PFSK-1 (cell line): ENCODE measurements at regions not wholly inside any gene's neighbourhood (a gene's known extent, or its start where the extent isn't known, plus 50 kb on each side); places are given as distances from the start of the nearest gene placed in this dataset.

ENCODE experiments used
- FOXP2 ChIP-seq: optimal IDR thresholded peaks from 2 replicates; pipeline ENCODE3; 2011; ENCODE audit warnings: borderline replicate concordance, control low read depth, inconsistent platforms; ENCODE audit not compliant: insufficient read depth; ENCODE audit errors: extremely low read length, extremely low read depth
- POLR2AphosphoS5 ChIP-seq: IDR thresholded peaks from 2 replicates; pipeline ENCODE4 v1.6.1; 2012; ENCODE audit warnings: low read depth, mild to moderate bottlenecking, control low read depth, low read length, moderate library complexity
- SIN3A ChIP-seq: IDR thresholded peaks from 2 replicates; pipeline ENCODE4 v1.6.1; 2012; ENCODE audit warnings: mild to moderate bottlenecking, low read length, moderate library complexity, borderline replicate concordance; ENCODE audit not compliant: insufficient read depth
- TAF1 ChIP-seq: IDR thresholded peaks from 2 replicates; pipeline ENCODE4 v1.6.1; 2012; ENCODE audit warnings: low read length, control low read depth, borderline replicate concordance; ENCODE audit not compliant: insufficient read depth
- TF ChIP-seq, protein P1 (sequence below), 2 experiments: IDR thresholded peaks; 2 replicates each; pipeline versions ENCODE4 v1.6.1 to v1.8.0; 2011 to 2012; ENCODE audit warnings: low read depth in 2 of 2, low read length in 2 of 2, control low read depth in 1 of 2, inconsistent platforms in 1 of 2, mild to moderate bottlenecking in 1 of 2, moderate library complexity in 1 of 2; ENCODE audit not compliant: insufficient read depth in 1 of 2

DNA sequence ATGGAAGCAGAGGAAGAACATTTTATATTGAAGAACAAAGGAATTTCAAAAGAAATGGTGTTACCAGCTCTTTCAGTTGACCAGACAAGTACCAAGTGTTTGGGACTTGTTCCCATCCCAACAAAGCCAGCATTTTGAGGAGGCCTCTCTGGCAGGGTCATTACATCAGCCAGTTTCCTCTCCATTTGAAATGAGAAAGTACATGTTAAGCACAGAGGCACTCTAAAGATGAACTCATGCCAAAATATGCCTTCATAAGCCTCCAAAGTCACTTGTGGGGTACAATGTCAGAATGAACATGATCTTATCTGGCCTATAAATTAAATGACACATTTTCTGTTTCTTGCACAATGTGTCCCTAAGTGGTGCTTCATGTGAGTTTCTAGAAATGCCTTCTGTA, 223.9 kb downstream of the PRL start:
- no peak for TF ChIP-seq FOXP2
- TF ChIP-seq TAF1, result no peak
- TF ChIP-seq POLR2AphosphoS5, result no peak
- TF ChIP-seq, protein P1, sequence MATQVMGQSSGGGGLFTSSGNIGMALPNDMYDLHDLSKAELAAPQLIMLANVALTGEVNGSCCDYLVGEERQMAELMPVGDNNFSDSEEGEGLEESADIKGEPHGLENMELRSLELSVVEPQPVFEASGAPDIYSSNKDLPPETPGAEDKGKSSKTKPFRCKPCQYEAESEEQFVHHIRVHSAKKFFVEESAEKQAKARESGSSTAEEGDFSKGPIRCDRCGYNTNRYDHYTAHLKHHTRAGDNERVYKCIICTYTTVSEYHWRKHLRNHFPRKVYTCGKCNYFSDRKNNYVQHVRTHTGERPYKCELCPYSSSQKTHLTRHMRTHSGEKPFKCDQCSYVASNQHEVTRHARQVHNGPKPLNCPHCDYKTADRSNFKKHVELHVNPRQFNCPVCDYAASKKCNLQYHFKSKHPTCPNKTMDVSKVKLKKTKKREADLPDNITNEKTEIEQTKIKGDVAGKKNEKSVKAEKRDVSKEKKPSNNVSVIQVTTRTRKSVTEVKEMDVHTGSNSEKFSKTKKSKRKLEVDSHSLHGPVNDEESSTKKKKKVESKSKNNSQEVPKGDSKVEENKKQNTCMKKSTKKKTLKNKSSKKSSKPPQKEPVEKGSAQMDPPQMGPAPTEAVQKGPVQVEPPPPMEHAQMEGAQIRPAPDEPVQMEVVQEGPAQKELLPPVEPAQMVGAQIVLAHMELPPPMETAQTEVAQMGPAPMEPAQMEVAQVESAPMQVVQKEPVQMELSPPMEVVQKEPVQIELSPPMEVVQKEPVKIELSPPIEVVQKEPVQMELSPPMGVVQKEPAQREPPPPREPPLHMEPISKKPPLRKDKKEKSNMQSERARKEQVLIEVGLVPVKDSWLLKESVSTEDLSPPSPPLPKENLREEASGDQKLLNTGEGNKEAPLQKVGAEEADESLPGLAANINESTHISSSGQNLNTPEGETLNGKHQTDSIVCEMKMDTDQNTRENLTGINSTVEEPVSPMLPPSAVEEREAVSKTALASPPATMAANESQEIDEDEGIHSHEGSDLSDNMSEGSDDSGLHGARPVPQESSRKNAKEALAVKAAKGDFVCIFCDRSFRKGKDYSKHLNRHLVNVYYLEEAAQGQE (IDR thresholded peaks at IDR 0.05; ENCODE audit: insufficient read depth in 1 of 2, low read depth in 2 of 2, low read length in 2 of 2), result no peak
- TF ChIP-seq SIN3A, result no peak

- TF ChIP-seq, protein P1 (IDR thresholded peaks at IDR 0.05; ENCODE audit: insufficient read depth in 1 of 2, low read depth in 2 of 2, low read length in 2 of 2), result no peak
- TF ChIP-seq TAF1, result no peak
- no peak for TF ChIP-seq SIN3A
- TF ChIP-seq FOXP2, result no peak
- no peak for TF ChIP-seq POLR2AphosphoS5
Measured at GRCh38 chr6:22073516-22074198, 223.2 kb downstream of the PRL start.

DNA sequence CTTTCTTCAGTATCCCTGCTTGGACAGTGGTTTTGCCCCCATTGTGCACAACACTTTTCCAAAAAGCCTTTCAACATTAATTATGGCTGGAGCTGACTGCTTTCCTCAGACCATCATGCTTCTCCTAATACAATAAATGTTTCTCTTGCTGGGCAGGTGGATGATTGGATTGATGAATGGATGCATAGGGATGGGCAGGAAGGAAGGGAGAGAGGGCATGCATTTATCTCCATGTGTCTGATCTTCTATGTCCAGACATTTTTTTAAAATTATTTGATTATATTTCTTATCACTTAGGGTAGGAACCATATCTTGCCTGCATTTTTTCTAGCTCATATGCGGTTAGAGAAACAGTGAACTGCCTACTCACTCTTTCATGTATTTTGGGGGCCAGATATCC, 218.5 kb downstream of the PRL start:
- TF ChIP-seq FOXP2 (no peak), SIN3A (no peak), POLR2AphosphoS5 (no peak)
- TF ChIP-seq, protein P1 (IDR thresholded peaks at IDR 0.05; ENCODE audit: insufficient read depth in 1 of 2, low read depth in 2 of 2, low read length in 2 of 2), result no peak

DNA sequence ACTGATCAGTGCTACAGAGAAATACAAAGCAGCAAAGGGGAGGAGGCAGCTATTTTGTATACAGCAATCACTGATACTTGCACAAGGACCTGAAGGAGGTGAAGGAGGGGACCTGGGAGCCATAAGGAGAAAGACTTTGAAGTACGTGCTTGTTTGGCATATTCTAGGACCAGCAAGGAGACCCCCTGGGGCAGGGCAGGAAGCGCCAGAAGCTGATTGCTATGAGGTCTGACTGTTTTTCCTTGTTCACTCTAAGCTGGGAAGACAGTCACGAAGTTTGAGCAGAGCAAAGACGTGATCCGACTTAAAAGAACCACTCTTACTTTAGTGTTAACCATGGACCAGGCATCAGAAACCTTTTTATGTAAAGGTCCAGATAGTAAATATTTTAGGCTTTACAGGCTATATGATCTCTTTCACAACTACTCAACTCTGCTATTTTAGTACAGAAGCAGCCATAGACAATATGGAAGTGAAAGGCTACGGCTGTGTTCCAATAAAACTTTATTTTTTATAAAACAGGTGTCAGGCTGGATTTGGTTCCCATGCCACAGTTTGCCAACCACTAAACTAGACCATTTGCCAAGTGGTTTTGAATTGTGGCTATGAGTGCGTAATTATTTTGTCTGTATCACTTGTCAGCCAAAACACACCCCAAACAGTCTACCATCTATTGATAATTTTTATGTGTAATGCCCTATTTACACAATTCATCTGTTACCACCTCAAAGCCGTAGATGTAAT, 217.9 kb downstream of the PRL start:
- no peak for TF ChIP-seq TAF1
- no peak for TF ChIP-seq POLR2AphosphoS5
- no peak for TF ChIP-seq FOXP2
- TF ChIP-seq, protein P1 (IDR thresholded peaks at IDR 0.05; ENCODE audit: insufficient read depth in 1 of 2, low read depth in 2 of 2, low read length in 2 of 2), result no peak
- TF ChIP-seq SIN3A, result no peak
